Umbilical cord (tissue), 1 donor: ENCODE measurements at regions not wholly inside any gene's neighbourhood (a gene's known extent, or its start where the extent isn't known, plus 50 kb on each side); places are given as distances from the start of the nearest gene placed in this dataset.

Experiments
- DNase-seq: peaks from one replicate; pipeline ENCODE4 v3.0.0-alpha.2; 2015; ENCODE audit warnings: low spot score

DNA sequence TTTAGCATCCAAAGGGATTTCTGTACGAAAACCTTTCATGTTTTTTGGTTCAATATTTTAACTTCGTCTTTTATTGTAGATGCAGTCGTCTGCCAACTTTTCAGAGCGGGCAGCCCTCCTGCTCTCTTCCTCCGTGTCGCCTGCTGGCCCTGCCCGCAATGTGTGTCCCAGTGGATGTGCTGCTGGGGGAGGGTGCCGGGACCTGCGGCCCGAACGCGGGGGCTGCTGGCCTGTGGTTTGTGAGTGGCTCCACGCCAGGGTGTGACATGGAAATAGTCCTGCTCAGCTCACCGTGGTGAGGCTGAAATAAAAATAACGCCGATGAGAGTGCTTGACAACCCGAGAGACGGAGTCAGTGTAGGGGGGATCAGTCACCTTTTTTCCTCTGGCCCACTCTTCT, 59.7 kb upstream of the GRPEL1 start:
- DNase-seq, result no peak

GRCh38 chr4:7126981-7127380, 59.1 kb upstream of the GRPEL1 start:
- DNase-seq, result no peak

GRCh38 chr4:7124689-7125442, 57.0 kb upstream of the GRPEL1 start:
- peak; percentile 91 for DNase-seq

GRCh38 chr4:7121866-7122653, 54.2 kb upstream of the GRPEL1 start:
- no peak for DNase-seq

DNA sequence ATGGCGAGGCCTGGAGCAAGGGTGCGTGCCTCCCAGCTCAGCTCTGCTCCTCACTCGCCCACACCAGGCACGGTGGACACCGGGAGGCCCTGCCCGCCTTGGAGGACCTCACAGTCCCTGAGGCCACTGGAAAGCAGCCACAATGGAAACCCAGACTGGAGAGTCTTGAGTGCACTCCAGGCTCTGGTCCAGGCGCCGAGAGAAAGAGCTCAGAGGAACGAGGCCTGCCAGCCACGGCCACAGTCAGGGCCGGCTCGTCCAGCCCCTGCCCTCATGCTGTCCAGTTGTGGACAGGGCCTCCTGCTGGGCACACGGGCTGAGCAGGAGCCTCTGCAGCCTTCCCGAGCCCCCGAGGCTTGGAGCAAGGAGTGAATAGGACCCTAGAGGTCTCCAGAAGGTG, 53.3 kb upstream of the GRPEL1 start:
- DNase-seq, result no peak

DNA sequence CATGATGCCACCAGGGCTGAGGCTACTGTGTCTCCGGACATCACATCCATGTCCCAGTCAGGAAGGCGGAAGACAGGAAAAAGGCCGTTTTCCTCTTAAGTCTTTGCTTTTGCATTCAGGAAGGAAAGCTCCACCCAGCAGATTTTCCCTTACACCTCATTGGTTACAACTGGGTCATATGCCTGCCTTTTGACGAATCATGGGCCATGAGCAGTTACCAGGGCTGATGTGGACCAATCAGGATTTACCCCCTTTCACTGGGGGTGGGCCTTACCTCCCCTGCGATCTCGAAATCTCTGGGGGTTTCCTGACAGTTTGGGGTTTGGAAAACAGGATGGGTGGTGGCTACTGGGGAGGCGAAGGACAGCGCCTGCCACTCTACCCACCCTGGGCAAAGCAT, 52.5 kb upstream of the GRPEL1 start:
- no peak for DNase-seq

GRCh38 chr4:7118013-7118832, 50.4 kb upstream of the GRPEL1 start:
- no peak for DNase-seq
